Effector memory CD4-positive, alpha-beta T cell (primary cell): ENCODE measurements at regions not wholly inside any gene's neighbourhood (a gene's known extent, or its start where the extent isn't known, plus 50 kb on each side); places are given as distances from the start of the nearest gene placed in this dataset.
A peak's percentile ranks its signal among the peaks of the same experiment; 100 is the strongest.

Experiments used
- DNase-seq, 3 donors: peaks; one replicate each; pipeline ENCODE4 v3.0.0-alpha.2; 2020
- H3K27ac ChIP-seq: 2 replicates; pipeline ENCODE4 v1.7.0; 2013; ENCODE audit warnings: mild to moderate bottlenecking, low read length, moderate library complexity; ENCODE audit not compliant: insufficient read depth, poor library complexity, severe bottlenecking
- H3K27me3 ChIP-seq: replicated peaks from 2 replicates; pipeline ENCODE4 v1.7.0; 2013; ENCODE audit warnings: mild to moderate bottlenecking, low read length; ENCODE audit not compliant: insufficient read depth, control insufficient read depth, poor library complexity, severe bottlenecking
- H3K36me3 ChIP-seq: 2 replicates; pipeline ENCODE4 v1.7.0; 2013; ENCODE audit warnings: mild to moderate bottlenecking, low read length, moderate library complexity; ENCODE audit not compliant: control insufficient read depth, insufficient read depth
- H3K4me1 ChIP-seq: 2 replicates; pipeline ENCODE4 v1.7.0; 2013; ENCODE audit warnings: low read length, mild to moderate bottlenecking; ENCODE audit not compliant: control insufficient read depth, insufficient read depth, poor library complexity, severe bottlenecking
- H3K4me3 ChIP-seq: 2 replicates; pipeline ENCODE4 v1.7.0; 2013; ENCODE audit warnings: low read length, low read depth, mild to moderate bottlenecking; ENCODE audit not compliant: insufficient read depth, poor library complexity, severe bottlenecking
- H3K9me3 ChIP-seq: 2 replicates; pipeline ENCODE4 v1.7.0; 2013; ENCODE audit warnings: mild to moderate bottlenecking, low read length, moderate library complexity; ENCODE audit not compliant: control insufficient read depth

GRCh38 chr15:25067725-25068309 is 113.0 kb downstream of the SNRPN start:
- peaks cover 98% of the 10 kb centered on the region for H3K36me3 ChIP-seq

DNA sequence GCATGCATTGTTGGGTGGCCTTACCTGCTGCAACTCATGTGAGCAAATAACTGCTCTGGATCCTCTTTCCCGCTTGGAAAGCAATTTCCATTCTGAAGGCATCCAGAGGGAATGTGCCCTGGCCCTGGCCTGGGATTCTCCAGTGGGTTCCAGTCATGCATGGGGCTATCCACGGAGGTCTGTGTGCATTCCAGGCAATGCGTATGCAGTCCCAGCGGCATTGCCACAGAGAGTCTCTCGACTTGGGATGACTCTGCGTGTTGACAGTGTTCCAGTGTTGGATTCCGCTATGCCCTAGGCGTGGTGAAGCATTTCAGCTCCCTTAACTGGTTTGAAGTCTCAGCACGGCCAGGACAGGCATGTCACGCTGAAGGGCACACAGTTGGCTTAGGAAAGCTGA is 113.9 kb downstream of the SNRPN start:
- H3K36me3 ChIP-seq, result peaks cover 97% of the 10 kb centered on the region

More at GRCh38 chr15:25067725-25068309, 113.0 kb downstream of the SNRPN start:
- H3K9me3 ChIP-seq, result peaks cover 89% of the 10 kb centered on the region
- DNase-seq, result no peak
- no peaks in the 10 kb centered on the region for H3K4me1 ChIP-seq
- H3K27me3 ChIP-seq, result no peaks in the 10 kb centered on the region
- H3K27ac ChIP-seq, result no peak overlapping the region
- H3K4me3 ChIP-seq, result no peak overlapping the region

GRCh38 chr15:25070353-25070963 is 115.7 kb downstream of the SNRPN start:
- Histone ChIP-seq H3K4me3 (no peak overlapping the region), H3K4me1 (no peaks in the 10 kb centered on the region), H3K27me3 (no peaks in the 10 kb centered on the region), H3K36me3 (peaks cover 97% of the 10 kb centered on the region), H3K27ac (no peak overlapping the region), H3K9me3 (peaks cover 86% of the 10 kb centered on the region)
- DNase-seq, result no peak

More for the DNA sequence above, 113.9 kb downstream of the SNRPN start:
- no peak overlapping the region for H3K27ac ChIP-seq
- H3K4me3 ChIP-seq, result no peak overlapping the region
- H3K9me3 ChIP-seq, result peaks cover 88% of the 10 kb centered on the region
- no peaks in the 10 kb centered on the region for H3K4me1 ChIP-seq
- no peaks in the 10 kb centered on the region for H3K27me3 ChIP-seq
- no peak for DNase-seq

DNA sequence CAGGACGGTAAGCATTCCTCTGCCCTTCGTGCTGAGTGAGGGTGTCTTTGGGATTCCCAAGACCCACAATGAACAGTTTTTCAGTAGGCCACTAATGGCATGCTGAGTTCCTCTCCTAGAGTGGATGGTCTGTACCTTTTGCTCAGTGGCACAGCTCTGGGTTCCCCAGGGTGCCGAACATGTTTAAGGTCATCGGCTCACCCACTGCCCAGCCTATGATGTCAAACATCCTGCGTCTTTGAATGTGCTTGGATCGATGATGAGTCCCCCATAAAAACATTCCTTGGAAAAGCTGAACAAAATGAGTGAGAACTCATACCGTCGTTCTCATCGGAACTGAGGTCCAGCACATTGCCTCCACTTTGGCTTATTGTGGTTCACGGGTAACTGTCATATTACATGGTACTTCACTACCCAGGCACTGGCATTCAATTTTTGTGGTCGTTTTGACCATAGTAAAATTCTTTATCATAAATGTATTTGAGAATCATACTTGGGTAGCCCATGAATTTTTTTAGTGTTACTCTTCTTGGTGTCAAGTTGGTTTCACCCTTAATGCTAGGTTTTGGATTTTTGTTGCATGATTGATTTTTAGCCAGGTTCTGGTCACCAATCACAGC is 118.2 kb downstream of the SNRPN start:
- Histone ChIP-seq H3K9me3 (peaks cover 91% of the 10 kb centered on the region), H3K36me3 (peaks cover 100% of the 10 kb centered on the region), H3K4me3 (peak overlapping the region; percentile 5), H3K4me1 (no peaks in the 10 kb centered on the region), H3K27me3 (no peaks in the 10 kb centered on the region), H3K27ac (no peak overlapping the region)
- no peak for DNase-seq

DNA sequence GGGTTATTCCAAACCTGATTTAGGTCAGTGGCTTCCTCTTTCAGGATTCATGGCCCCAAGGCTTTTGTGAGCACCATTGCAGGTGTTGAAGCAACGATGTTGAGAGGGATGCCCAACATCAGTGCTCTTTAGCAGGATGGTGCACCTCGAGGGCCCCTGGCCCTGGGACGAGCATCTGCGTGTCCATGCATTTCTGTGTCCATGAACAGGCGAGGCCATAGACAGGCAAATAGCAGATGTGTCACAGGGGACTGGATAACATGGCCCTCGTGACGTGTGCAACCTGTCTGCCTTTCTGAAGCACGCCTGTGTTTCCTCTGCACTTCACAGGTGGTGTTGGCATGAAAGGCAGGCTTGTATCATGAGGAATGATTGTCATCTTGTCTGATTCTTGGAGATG is 132.3 kb downstream of the SNRPN start:
- Histone ChIP-seq H3K4me3 (no peak overlapping the region), H3K9me3 (peaks cover 71% of the 10 kb centered on the region), H3K27me3 (no peaks in the 10 kb centered on the region), H3K27ac (no peak overlapping the region), H3K36me3 (peaks cover 90% of the 10 kb centered on the region), H3K4me1 (no peaks in the 10 kb centered on the region)
- DNase-seq, result no peak

DNA sequence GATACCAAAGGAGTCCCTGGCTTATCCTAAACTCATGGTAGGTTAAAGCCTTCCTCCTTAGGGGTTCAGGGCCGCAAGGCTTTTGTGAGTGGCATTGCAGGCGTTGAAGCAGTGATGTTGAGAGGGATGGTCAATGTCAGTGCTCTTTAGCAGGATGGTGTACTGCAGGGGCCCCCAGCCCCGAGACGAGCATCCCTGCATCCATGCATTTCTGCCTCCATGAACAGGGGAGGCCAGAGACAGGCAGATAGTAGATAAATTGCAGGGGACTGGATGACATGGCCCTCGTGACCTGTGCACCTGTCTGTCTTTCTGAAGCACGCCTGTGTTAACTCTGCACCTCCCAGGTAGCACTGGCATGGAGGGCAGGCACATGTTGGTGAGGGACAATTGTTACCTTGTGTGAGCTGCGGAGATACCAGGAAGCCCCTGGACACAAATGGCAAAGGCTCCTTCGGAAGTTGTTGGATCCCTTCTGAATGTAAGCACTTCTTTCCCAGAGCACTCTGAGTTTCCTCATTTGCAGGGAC is 133.5 kb downstream of the SNRPN start:
- DNase-seq, result no peak
- H3K9me3 ChIP-seq, result peaks cover 60% of the 10 kb centered on the region
- no peaks in the 10 kb centered on the region for H3K4me1 ChIP-seq
- H3K27me3 ChIP-seq, result no peaks in the 10 kb centered on the region
- H3K4me3 ChIP-seq, result no peak overlapping the region
- peaks cover 89% of the 10 kb centered on the region for H3K36me3 ChIP-seq
- no peak overlapping the region for H3K27ac ChIP-seq

DNA sequence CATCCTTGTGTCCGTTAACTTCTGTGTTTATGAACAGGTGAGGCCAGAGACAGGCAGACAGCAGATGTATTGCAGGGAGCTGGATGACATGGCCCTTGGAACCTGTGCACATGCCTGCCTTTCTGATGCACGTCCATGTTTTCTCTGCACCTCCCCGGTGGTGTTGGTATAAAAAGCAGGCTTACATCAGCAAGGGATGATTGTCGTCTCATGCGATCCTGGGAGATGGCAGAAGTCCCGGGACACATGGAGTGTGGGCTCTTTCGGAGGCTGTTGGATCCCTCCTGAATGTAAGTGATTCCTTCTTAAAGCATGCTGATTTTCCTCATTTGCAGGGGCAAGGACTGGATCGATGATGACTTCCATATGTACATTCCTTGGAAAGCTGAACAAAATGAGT is 134.8 kb downstream of the SNRPN start:
- Histone ChIP-seq H3K27me3 (no peaks in the 10 kb centered on the region), H3K4me3 (no peak overlapping the region), H3K36me3 (peaks cover 93% of the 10 kb centered on the region), H3K4me1 (no peaks in the 10 kb centered on the region), H3K9me3 (peaks cover 52% of the 10 kb centered on the region), H3K27ac (no peak overlapping the region)
- DNase-seq, result no peak

DNA sequence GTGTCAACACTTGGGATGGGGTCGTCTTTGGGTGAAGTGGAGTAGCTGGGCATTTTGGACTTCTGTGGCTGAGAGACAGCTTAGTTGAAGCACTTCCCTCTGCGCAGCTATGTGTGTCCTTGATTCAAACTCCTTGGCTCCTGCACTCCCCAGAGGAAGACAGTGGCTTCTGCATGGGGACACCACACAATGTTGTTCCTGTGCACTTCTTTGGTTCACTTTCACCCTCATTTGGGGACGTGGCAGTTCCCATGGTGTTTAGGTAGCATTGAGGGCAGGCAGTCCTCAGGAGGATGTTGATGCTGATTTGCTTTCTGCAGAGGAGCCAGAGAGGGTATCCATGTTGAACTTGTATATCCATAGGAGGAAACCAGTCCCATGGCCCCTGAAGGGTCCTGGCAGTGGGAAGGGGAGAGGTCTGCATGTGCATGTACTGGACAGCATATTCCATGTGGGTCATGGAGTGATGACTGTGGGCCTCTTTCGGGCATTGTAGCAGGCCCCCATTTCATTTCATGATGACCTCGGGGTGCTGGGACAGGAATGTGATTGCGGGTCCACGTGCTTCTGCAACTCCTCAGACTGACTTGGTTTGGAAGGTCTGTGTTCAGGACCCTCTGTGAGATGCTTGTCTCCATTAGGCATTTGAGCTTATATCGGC is 135.4 kb downstream of the SNRPN start:
- Histone ChIP-seq H3K27ac (no peak overlapping the region), H3K27me3 (no peaks in the 10 kb centered on the region), H3K4me1 (no peaks in the 10 kb centered on the region), H3K9me3 (peaks cover 47% of the 10 kb centered on the region), H3K36me3 (peaks cover 93% of the 10 kb centered on the region), H3K4me3 (no peak overlapping the region)
- DNase-seq, result no peak

- no peak overlapping the region for H3K4me3 ChIP-seq
- no peak for DNase-seq
- H3K4me1 ChIP-seq, result no peaks in the 10 kb centered on the region
- H3K27ac ChIP-seq, result no peak overlapping the region
- peaks cover 83% of the 10 kb centered on the region for H3K36me3 ChIP-seq
- H3K9me3 ChIP-seq, result peaks cover 35% of the 10 kb centered on the region
- H3K27me3 ChIP-seq, result no peaks in the 10 kb centered on the region
Measured at GRCh38 chr15:25091421-25092158, 136.8 kb downstream of the SNRPN start.
